Astrocyte (in vitro differentiated cells and primary cell): ENCODE measurements at regions not wholly inside any gene's neighbourhood (a gene's known extent, or its start where the extent isn't known, plus 50 kb on each side); places are given as distances from the start of the nearest gene placed in this dataset.

Experiments used
- DNase-seq: peaks from one replicate; pipeline ENCODE4 v3.0.0-alpha.2; 2010; ENCODE audit warnings: low read depth
- FAIRE-seq: peaks from 2 replicates; lab custom pipeline; 2011; peaks lifted over from hg19 to GRCh38; lab: Jason Lieb, UNC
- H2AFZ ChIP-seq: 2 replicates; pipeline ENCODE4 v1.6.0; 2012; ENCODE audit warnings: low read depth, low read length, inconsistent platforms
- H3K27ac ChIP-seq: 2 replicates; pipeline ENCODE4 v1.5.1; 2011; ENCODE audit warnings: low read depth, low read length, inconsistent platforms
- H3K27me3 ChIP-seq: 2 replicates; pipeline ENCODE4 v1.6.0; 2011; ENCODE audit warnings: low read length, inconsistent platforms; ENCODE audit not compliant: insufficient read depth
- H3K36me3 ChIP-seq: 2 replicates; pipeline ENCODE4 v1.5.1; 2011; ENCODE audit warnings: low read length, inconsistent platforms; ENCODE audit not compliant: insufficient read depth
- H3K4me1 ChIP-seq: 2 replicates; pipeline ENCODE4 v1.5.1; 2011; ENCODE audit warnings: low read length, inconsistent platforms; ENCODE audit not compliant: insufficient read depth
- H3K4me2 ChIP-seq: 2 replicates; pipeline ENCODE4 v1.6.0; 2012; ENCODE audit warnings: low read length, inconsistent platforms
- H3K4me3 ChIP-seq: 2 replicates; pipeline ENCODE4 v1.5.1; 2011; ENCODE audit warnings: low read depth, mild to moderate bottlenecking, low read length, inconsistent platforms; ENCODE audit not compliant: insufficient read depth
- H3K79me2 ChIP-seq: 2 replicates; pipeline ENCODE4 v1.6.0; 2012; ENCODE audit warnings: mild to moderate bottlenecking, low read length, inconsistent platforms; ENCODE audit not compliant: insufficient read depth
- H3K9ac ChIP-seq: 2 replicates; pipeline ENCODE4 v1.6.0; 2012; ENCODE audit warnings: mild to moderate bottlenecking, low read length, inconsistent platforms
- H3K9me3 ChIP-seq: 2 replicates; pipeline ENCODE4 v1.5.1; 2012; ENCODE audit warnings: low read depth, mild to moderate bottlenecking, low read length, inconsistent platforms; ENCODE audit not compliant: insufficient read depth
- H4K20me1 ChIP-seq: 2 replicates; pipeline ENCODE4 v1.6.0; 2012; ENCODE audit warnings: low read length, inconsistent platforms; ENCODE audit not compliant: insufficient read depth
- H3K27ac Mint-ChIP-seq: one replicate; pipeline ENCODE4 v1.8.0; 2021; ENCODE audit warnings: mild to moderate bottlenecking, mixed read lengths; ENCODE audit not compliant: unreplicated experiment
- H3K27me3 Mint-ChIP-seq: one replicate; pipeline ENCODE4 v1.8.0; 2021; ENCODE audit warnings: low read depth, mixed read lengths; ENCODE audit not compliant: unreplicated experiment
- H3K36me3 Mint-ChIP-seq: one replicate; pipeline ENCODE4 v1.8.0; 2021; ENCODE audit warnings: low read depth, mixed read lengths; ENCODE audit not compliant: unreplicated experiment
- H3K4me1 Mint-ChIP-seq: one replicate; pipeline ENCODE4 v1.8.0; 2021; ENCODE audit warnings: low read depth, mixed read lengths; ENCODE audit not compliant: unreplicated experiment
- H3K4me3 Mint-ChIP-seq: one replicate; pipeline ENCODE4 v1.8.0; 2021; ENCODE audit warnings: mild to moderate bottlenecking, moderate library complexity, mixed read lengths; ENCODE audit not compliant: unreplicated experiment
- H3K9me3 Mint-ChIP-seq: one replicate; pipeline ENCODE4 v1.8.0; 2021; ENCODE audit warnings: mild to moderate bottlenecking, mixed read lengths; ENCODE audit not compliant: unreplicated experiment
- CTCF ChIP-seq: IDR thresholded peaks from 2 replicates; pipeline ENCODE4 v1.5.1; 2011; ENCODE audit warnings: low read depth, mild to moderate bottlenecking, inconsistent platforms, low read length, moderate library complexity; ENCODE audit not compliant: insufficient read depth
- EZH2 ChIP-seq: IDR thresholded peaks from 2 replicates; pipeline ENCODE4 v1.6.1; 2012; ENCODE audit warnings: mild to moderate bottlenecking, low read length, inconsistent platforms; ENCODE audit not compliant: insufficient read depth

DNA sequence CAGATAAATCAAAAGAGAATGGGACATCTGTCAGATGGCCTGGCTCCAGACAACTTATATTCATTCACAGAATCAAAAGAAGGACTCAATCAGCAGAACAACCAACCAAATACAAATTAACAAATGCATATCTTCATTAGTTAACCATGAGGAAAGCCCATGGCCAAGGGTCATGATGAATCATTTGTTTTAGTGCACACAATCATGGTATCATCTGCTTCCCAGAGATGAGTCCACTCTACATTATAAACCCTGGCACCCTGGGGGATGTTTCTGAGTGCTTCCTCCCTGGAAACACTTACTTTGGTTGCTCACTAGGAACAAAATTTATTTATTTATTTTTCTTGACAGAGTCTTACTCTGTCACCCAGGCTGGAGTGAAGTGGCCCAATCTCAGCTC lies 453.3 kb upstream of the HS3ST1 start:
- no peak overlapping the region for H3K4me3 Mint-ChIP-seq
- H3K4me1 ChIP-seq = no peaks in the 10 kb centered on the region
- FAIRE-seq = no peak
- no peak overlapping the region for H3K4me2 ChIP-seq
- no peak overlapping the region for H3K9ac ChIP-seq
- no peak for TF ChIP-seq CTCF
- no peak for TF ChIP-seq EZH2
- no peak overlapping the region for H2AFZ ChIP-seq
- H3K27ac Mint-ChIP-seq = no peak overlapping the region
- H3K4me3 ChIP-seq = no peak overlapping the region
- no peaks in the 10 kb centered on the region for H3K9me3 Mint-ChIP-seq
- no peaks in the 10 kb centered on the region for H4K20me1 ChIP-seq
- H3K4me1 Mint-ChIP-seq = no peaks in the 10 kb centered on the region
- H3K27ac ChIP-seq = no peak overlapping the region
- DNase-seq = no peak
- H3K79me2 ChIP-seq = no peaks in the 10 kb centered on the region
- H3K9me3 ChIP-seq = no peaks in the 10 kb centered on the region
- no peaks in the 10 kb centered on the region for H3K36me3 ChIP-seq
- no peaks in the 10 kb centered on the region for H3K36me3 Mint-ChIP-seq
- no peaks in the 10 kb centered on the region for H3K27me3 Mint-ChIP-seq
- no peaks in the 10 kb centered on the region for H3K27me3 ChIP-seq

GRCh38 chr4:11881364-11881763 lies 452.7 kb upstream of the HS3ST1 start:
- no peak overlapping the region for H3K9ac ChIP-seq
- no peak overlapping the region for H3K4me3 ChIP-seq
- DNase-seq = no peak
- no peak overlapping the region for H2AFZ ChIP-seq
- H3K36me3 ChIP-seq = no peaks in the 10 kb centered on the region
- no peak overlapping the region for H3K4me2 ChIP-seq
- H3K9me3 Mint-ChIP-seq = no peaks in the 10 kb centered on the region
- no peak for FAIRE-seq
- no peaks in the 10 kb centered on the region for H3K4me1 ChIP-seq
- H3K27me3 ChIP-seq = no peaks in the 10 kb centered on the region
- no peaks in the 10 kb centered on the region for H3K36me3 Mint-ChIP-seq
- H3K4me1 Mint-ChIP-seq = no peaks in the 10 kb centered on the region
- no peaks in the 10 kb centered on the region for H3K27me3 Mint-ChIP-seq
- H3K27ac Mint-ChIP-seq = no peak overlapping the region
- TF ChIP-seq CTCF (no peak), EZH2 (no peak)
- H3K79me2 ChIP-seq = no peaks in the 10 kb centered on the region
- no peak overlapping the region for H3K4me3 Mint-ChIP-seq
- no peaks in the 10 kb centered on the region for H4K20me1 ChIP-seq
- no peak overlapping the region for H3K27ac ChIP-seq
- no peaks in the 10 kb centered on the region for H3K9me3 ChIP-seq

GRCh38 chr4:11878241-11878640 lies 449.5 kb upstream of the HS3ST1 start:
- Histone ChIP-seq H3K9ac (no peak overlapping the region), H3K4me3 (no peak overlapping the region), H3K9me3 (peaks cover 4% of the 10 kb centered on the region), H3K79me2 (no peaks in the 10 kb centered on the region), H4K20me1 (no peaks in the 10 kb centered on the region), H3K36me3 (no peaks in the 10 kb centered on the region), H3K27me3 (no peaks in the 10 kb centered on the region), H3K27ac (no peak overlapping the region), H2AFZ (no peak overlapping the region), H3K4me2 (no peak overlapping the region), H3K4me1 (no peaks in the 10 kb centered on the region)
- no peak overlapping the region for H3K27ac Mint-ChIP-seq
- TF ChIP-seq EZH2 = no peak
- no peak for TF ChIP-seq CTCF
- H3K36me3 Mint-ChIP-seq = peaks cover 1% of the 10 kb centered on the region
- H3K4me3 Mint-ChIP-seq = no peak overlapping the region
- FAIRE-seq (no peak), DNase-seq (no peak)
- H3K4me1 Mint-ChIP-seq = no peaks in the 10 kb centered on the region
- H3K9me3 Mint-ChIP-seq = peaks cover 3% of the 10 kb centered on the region
- no peaks in the 10 kb centered on the region for H3K27me3 Mint-ChIP-seq
